ENCODE measurements at regions not wholly inside any gene's neighbourhood (a gene's known extent, or its start where the extent isn't known, plus 50 kb on each side); places are given as distances from the start of the nearest gene placed in this dataset.

- no peak for DNase-seq (ENCODE audit: extremely low spot score)
- POLR2A ChIA-PET: no interaction called here
- TF ChIP-seq TARDBP (IDR thresholded peaks at IDR 0.05) (no peak), PKNOX1 (IDR thresholded peaks at IDR 0.05) (no peak), HDGF (IDR thresholded peaks at IDR 0.05; ENCODE audit: borderline replicate concordance) (no peak), FOXA1 (IDR thresholded peaks at IDR 0.05) (no peak), FOXM1 (IDR thresholded peaks at IDR 0.05; ENCODE audit: borderline replicate concordance) (no peak), SUZ12 (IDR thresholded peaks at IDR 0.05) (no peak), ARNT (IDR thresholded peaks at IDR 0.05) (no peak), CTBP1 (IDR thresholded peaks at IDR 0.05; ENCODE audit: borderline replicate concordance) (no peak), BHLHE40 (IDR thresholded peaks at IDR 0.05; ENCODE audit: borderline replicate concordance) (no peak), L3MBTL2 (conservative IDR thresholded peaks at IDR 0.05) (no peak), ZNF384 (IDR thresholded peaks at IDR 0.05) (no peak), FOXK2 (IDR thresholded peaks at IDR 0.05) (no peak)
- CTCF ChIA-PET: interaction anchor here (1.7 kb wide), 1 partner anchor 100 kb away, joined by 4 read pairs; no protein-coding TSS in a partner anchor
Measured at GRCh38 chr15:101541501-101542292, 52.2 kb upstream of the PCSK6 start.

- POLR2A ChIA-PET: no interaction called here
- no peak for TF ChIP-seq BHLHE40 (IDR thresholded peaks at IDR 0.05; ENCODE audit: borderline replicate concordance)
- DNase-seq (ENCODE audit: extremely low spot score): no peak
- CTCF ChIA-PET: interaction anchor here (1.7 kb wide), 1 partner anchor 101 kb away, joined by 4 read pairs; no protein-coding TSS in a partner anchor
Measured at GRCh38 chr15:101540480-101541239, 51.2 kb upstream of the PCSK6 start.

- ChIA-PET POLR2A (no interaction called here), CTCF (no interaction called here)
- DNase-seq (ENCODE audit: extremely low spot score): no peak
- TF ChIP-seq L3MBTL2 (conservative IDR thresholded peaks at IDR 0.05) (no peak), ARNT (IDR thresholded peaks at IDR 0.05) (no peak), FOXA1 (IDR thresholded peaks at IDR 0.05) (no peak), FOXK2 (IDR thresholded peaks at IDR 0.05) (no peak), ELF4 (IDR thresholded peaks at IDR 0.05) (no peak), PKNOX1 (IDR thresholded peaks at IDR 0.05) (no peak), LEF1 (IDR thresholded peaks at IDR 0.05; ENCODE audit: borderline replicate concordance) (no peak), CTBP1 (IDR thresholded peaks at IDR 0.05; ENCODE audit: borderline replicate concordance) (no peak), SP1 (IDR thresholded peaks at IDR 0.05) (no peak), ZNF384 (IDR thresholded peaks at IDR 0.05) (no peak), FOXM1 (IDR thresholded peaks at IDR 0.05; ENCODE audit: borderline replicate concordance) (no peak)
Measured at GRCh38 chr15:101539930-101540329, 50.4 kb upstream of the PCSK6 start.

GRCh38 chr15:101539492-101539891 is 50.0 kb upstream of the PCSK6 start:
- TF ChIP-seq NFRKB (IDR thresholded peaks at IDR 0.05) (no peak), FOXK2 (IDR thresholded peaks at IDR 0.05) (no peak), ELF4 (IDR thresholded peaks at IDR 0.05) (no peak), FOXM1 (IDR thresholded peaks at IDR 0.05; ENCODE audit: borderline replicate concordance) (no peak)
- ChIA-PET CTCF (interaction anchor here (0.8 kb wide), 1 partner anchor 102 kb away, joined by 3 read pairs; no protein-coding TSS in a partner anchor), POLR2A (no interaction called here)
- no peak for DNase-seq (ENCODE audit: extremely low spot score)
